ENCODE measurements at regions not wholly inside any gene's neighbourhood (a gene's known extent, or its start where the extent isn't known, plus 50 kb on each side); places are given as distances from the start of the nearest gene placed in this dataset.

GRCh38 chr13:86710896-86711295 lies 911.7 kb upstream of the SLITRK6 start:
- no peak overlapping the region for H2AFZ ChIP-seq (ENCODE audit: low read depth, low read length)
- no peaks in the 10 kb centered on the region for H3K36me3 ChIP-seq (ENCODE audit: insufficient read depth, low read length)
- H3K4me3 ChIP-seq (ENCODE audit: low read length), result no peak overlapping the region

GRCh38 chr13:86714495-86714894 lies 915.3 kb upstream of the SLITRK6 start:
- H3K9me3 ChIP-seq (ENCODE audit: low read length), result no peaks in the 10 kb centered on the region
- H3K4me1 ChIP-seq (ENCODE audit: insufficient read depth, low read length), result no peaks in the 10 kb centered on the region
- no peak overlapping the region for H2AFZ ChIP-seq (ENCODE audit: low read depth, low read length)
- no peak overlapping the region for H3K4me3 ChIP-seq (ENCODE audit: low read length)
- no peaks in the 10 kb centered on the region for H3K27me3 ChIP-seq (ENCODE audit: insufficient read depth, low read length)
- no peaks in the 10 kb centered on the region for H3K36me3 ChIP-seq (ENCODE audit: insufficient read depth, low read length)

More at GRCh38 chr13:86710896-86711295, 911.7 kb upstream of the SLITRK6 start:
- H3K9me3 ChIP-seq (ENCODE audit: low read length), result no peaks in the 10 kb centered on the region
- no peaks in the 10 kb centered on the region for H3K27me3 ChIP-seq (ENCODE audit: insufficient read depth, low read length)
- H3K4me1 ChIP-seq (ENCODE audit: insufficient read depth, low read length), result no peaks in the 10 kb centered on the region

- H3K36me3 ChIP-seq (ENCODE audit: insufficient read depth, low read length), result no peaks in the 10 kb centered on the region
- H3K9me3 ChIP-seq (ENCODE audit: low read length), result no peaks in the 10 kb centered on the region
- H3K27me3 ChIP-seq (ENCODE audit: insufficient read depth, low read length), result no peaks in the 10 kb centered on the region
- H2AFZ ChIP-seq (ENCODE audit: low read depth, low read length), result no peak overlapping the region
- H3K4me3 ChIP-seq (ENCODE audit: low read length), result no peak overlapping the region
- no peaks in the 10 kb centered on the region for H3K4me1 ChIP-seq (ENCODE audit: insufficient read depth, low read length)
Measured at GRCh38 chr13:86725105-86725504, 925.9 kb upstream of the SLITRK6 start.

- Histone ChIP-seq H2AFZ (ENCODE audit: low read depth, low read length) (no peak overlapping the region), H3K4me3 (ENCODE audit: low read length) (no peak overlapping the region), H3K9me3 (ENCODE audit: low read length) (no peaks in the 10 kb centered on the region), H3K4me1 (ENCODE audit: insufficient read depth, low read length) (no peaks in the 10 kb centered on the region), H3K36me3 (ENCODE audit: insufficient read depth, low read length) (no peaks in the 10 kb centered on the region), H3K27me3 (ENCODE audit: insufficient read depth, low read length) (no peaks in the 10 kb centered on the region)
Measured at GRCh38 chr13:86729206-86729605, 930.0 kb upstream of the SLITRK6 start.

- Histone ChIP-seq H3K36me3 (ENCODE audit: insufficient read depth, low read length) (no peaks in the 10 kb centered on the region), H2AFZ (ENCODE audit: low read depth, low read length) (no peak overlapping the region), H3K9me3 (ENCODE audit: low read length) (no peaks in the 10 kb centered on the region), H3K4me3 (ENCODE audit: low read length) (no peak overlapping the region), H3K27me3 (ENCODE audit: insufficient read depth, low read length) (no peaks in the 10 kb centered on the region), H3K4me1 (ENCODE audit: insufficient read depth, low read length) (no peaks in the 10 kb centered on the region)
Measured at GRCh38 chr13:86731987-86732386, 932.8 kb upstream of the SLITRK6 start.

- no peaks in the 10 kb centered on the region for H3K27me3 ChIP-seq (ENCODE audit: insufficient read depth, low read length)
- H3K4me1 ChIP-seq (ENCODE audit: insufficient read depth, low read length), result no peaks in the 10 kb centered on the region
- H2AFZ ChIP-seq (ENCODE audit: low read depth, low read length), result no peak overlapping the region
- no peak overlapping the region for H3K4me3 ChIP-seq (ENCODE audit: low read length)
- no peaks in the 10 kb centered on the region for H3K9me3 ChIP-seq (ENCODE audit: low read length)
- no peaks in the 10 kb centered on the region for H3K36me3 ChIP-seq (ENCODE audit: insufficient read depth, low read length)
Measured at GRCh38 chr13:86737334-86737932, 933.7 kb upstream of the SLITRK5 start.

- no peak overlapping the region for H2AFZ ChIP-seq (ENCODE audit: low read depth, low read length)
- no peaks in the 10 kb centered on the region for H3K4me1 ChIP-seq (ENCODE audit: insufficient read depth, low read length)
- H3K36me3 ChIP-seq (ENCODE audit: insufficient read depth, low read length), result no peaks in the 10 kb centered on the region
- no peak overlapping the region for H3K4me3 ChIP-seq (ENCODE audit: low read length)
- H3K9me3 ChIP-seq (ENCODE audit: low read length), result no peaks in the 10 kb centered on the region
- no peaks in the 10 kb centered on the region for H3K27me3 ChIP-seq (ENCODE audit: insufficient read depth, low read length)
Measured at GRCh38 chr13:86741762-86742285, 929.3 kb upstream of the SLITRK5 start.

- Histone ChIP-seq H3K36me3 (ENCODE audit: insufficient read depth, low read length) (no peaks in the 10 kb centered on the region), H3K4me1 (ENCODE audit: insufficient read depth, low read length) (no peaks in the 10 kb centered on the region), H2AFZ (ENCODE audit: low read depth, low read length) (no peak overlapping the region), H3K9me3 (ENCODE audit: low read length) (no peaks in the 10 kb centered on the region), H3K4me3 (ENCODE audit: low read length) (no peak overlapping the region), H3K27me3 (ENCODE audit: insufficient read depth, low read length) (no peaks in the 10 kb centered on the region)
Measured at GRCh38 chr13:86757236-86757978, 913.8 kb upstream of the SLITRK5 start.

GRCh38 chr13:86758116-86758515 lies 913.1 kb upstream of the SLITRK5 start:
- Histone ChIP-seq H3K4me1 (ENCODE audit: insufficient read depth, low read length) (no peaks in the 10 kb centered on the region), H3K9me3 (ENCODE audit: low read length) (no peaks in the 10 kb centered on the region), H3K27me3 (ENCODE audit: insufficient read depth, low read length) (no peaks in the 10 kb centered on the region), H2AFZ (ENCODE audit: low read depth, low read length) (no peak overlapping the region), H3K4me3 (ENCODE audit: low read length) (no peak overlapping the region), H3K36me3 (ENCODE audit: insufficient read depth, low read length) (no peaks in the 10 kb centered on the region)

GRCh38 chr13:86760620-86761019 lies 910.6 kb upstream of the SLITRK5 start:
- Histone ChIP-seq H3K9me3 (ENCODE audit: low read length) (no peaks in the 10 kb centered on the region), H3K4me3 (ENCODE audit: low read length) (no peak overlapping the region), H2AFZ (ENCODE audit: low read depth, low read length) (no peak overlapping the region), H3K36me3 (ENCODE audit: insufficient read depth, low read length) (no peaks in the 10 kb centered on the region), H3K27me3 (ENCODE audit: insufficient read depth, low read length) (no peaks in the 10 kb centered on the region), H3K4me1 (ENCODE audit: insufficient read depth, low read length) (no peaks in the 10 kb centered on the region)

- H3K36me3 ChIP-seq (ENCODE audit: insufficient read depth, low read length), result no peaks in the 10 kb centered on the region
- H3K4me1 ChIP-seq (ENCODE audit: insufficient read depth, low read length), result no peaks in the 10 kb centered on the region
- no peak overlapping the region for H2AFZ ChIP-seq (ENCODE audit: low read depth, low read length)
- H3K4me3 ChIP-seq (ENCODE audit: low read length), result no peak overlapping the region
- no peaks in the 10 kb centered on the region for H3K9me3 ChIP-seq (ENCODE audit: low read length)
- H3K27me3 ChIP-seq (ENCODE audit: insufficient read depth, low read length), result no peaks in the 10 kb centered on the region
Measured at GRCh38 chr13:86765462-86765861, 905.7 kb upstream of the SLITRK5 start.

- no peaks in the 10 kb centered on the region for H3K36me3 ChIP-seq (ENCODE audit: insufficient read depth, low read length)
- peaks cover 23% of the 10 kb centered on the region for H3K4me1 ChIP-seq (ENCODE audit: insufficient read depth, low read length)
- H3K9me3 ChIP-seq (ENCODE audit: low read length), result no peaks in the 10 kb centered on the region
- no peak overlapping the region for H3K4me3 ChIP-seq (ENCODE audit: low read length)
- H3K27me3 ChIP-seq (ENCODE audit: insufficient read depth, low read length), result no peaks in the 10 kb centered on the region
- no peak overlapping the region for H2AFZ ChIP-seq (ENCODE audit: low read depth, low read length)
Measured at GRCh38 chr13:86788616-86789015, 882.6 kb upstream of the SLITRK5 start.

- Histone ChIP-seq H3K9me3 (ENCODE audit: low read length) (no peaks in the 10 kb centered on the region), H3K4me3 (ENCODE audit: low read length) (no peak overlapping the region), H3K4me1 (ENCODE audit: insufficient read depth, low read length) (peaks cover 23% of the 10 kb centered on the region), H3K36me3 (ENCODE audit: insufficient read depth, low read length) (no peaks in the 10 kb centered on the region), H3K27me3 (ENCODE audit: insufficient read depth, low read length) (no peaks in the 10 kb centered on the region), H2AFZ (ENCODE audit: low read depth, low read length) (no peak overlapping the region)
Measured at GRCh38 chr13:86792153-86792651, 879.0 kb upstream of the SLITRK5 start.
